PC-9 (cell line): ENCODE measurements at regions not wholly inside any gene's neighbourhood (a gene's known extent, or its start where the extent isn't known, plus 50 kb on each side); places are given as distances from the start of the nearest gene placed in this dataset.

ENCODE experiments used
- CTCF ChIP-seq: fragments of 200-600 bp; sonication (generic); conservative IDR thresholded peaks from 2 replicates; pipeline ENCODE4 v1.6.1; 2017; ENCODE audit warnings: mixed run types, antibody characterized with exemption, mild to moderate bottlenecking, moderate library complexity
- EZH2 ChIP-seq: fragments of 200-600 bp; sonication (generic); IDR thresholded peaks from 2 replicates; pipeline ENCODE4 v1.8.0; 2017; ENCODE audit warnings: antibody characterized with exemption, low read depth

GRCh38 chr10:126844406-126844805, 60.8 kb upstream of the DOCK1 start:
- TF ChIP-seq CTCF: no peak
- TF ChIP-seq EZH2: no peak
